LoVo (cell line): ENCODE measurements at regions not wholly inside any gene's neighbourhood (a gene's known extent, or its start where the extent isn't known, plus 50 kb on each side); places are given as distances from the start of the nearest gene placed in this dataset.

Source experiments
- DNase-seq: peaks from one replicate; pipeline ENCODE4 v3.0.0-alpha.2; 2016; ENCODE audit warnings: low spot score

DNA sequence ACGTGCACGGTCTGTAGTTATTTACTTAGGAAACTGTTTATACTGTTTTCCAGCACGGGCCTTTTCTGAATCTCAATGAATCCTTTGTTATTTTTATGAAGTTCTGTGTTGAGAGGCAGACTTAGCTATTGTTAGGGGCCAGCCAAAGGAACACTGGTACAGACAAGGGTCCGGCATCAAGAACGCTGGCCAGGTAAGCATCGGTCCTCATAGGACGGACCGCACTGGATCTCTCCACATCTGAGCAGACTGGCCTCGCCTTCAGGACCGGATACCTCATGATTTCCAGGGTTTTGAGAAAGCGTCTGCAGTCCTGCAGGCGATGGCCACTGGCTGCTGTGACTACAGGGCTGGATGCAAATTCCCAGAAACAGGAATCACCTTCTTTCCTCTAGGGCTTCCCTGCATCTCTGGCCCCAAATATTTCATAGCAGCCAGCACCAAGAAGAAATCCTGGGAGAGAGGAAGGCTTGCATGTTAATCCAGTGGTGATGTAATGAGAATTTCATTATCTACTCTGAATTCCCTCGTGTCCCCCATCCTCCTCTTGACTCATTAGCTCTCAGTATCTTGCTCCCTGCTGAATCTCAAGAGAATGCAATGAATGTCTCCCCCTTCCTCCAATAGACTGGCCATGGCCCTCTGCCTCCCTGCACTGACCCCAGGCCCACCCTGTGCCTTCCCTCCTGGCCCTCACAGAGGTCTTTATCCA lies 325.4 kb upstream of the NPVF start:
- no peak for DNase-seq

DNA sequence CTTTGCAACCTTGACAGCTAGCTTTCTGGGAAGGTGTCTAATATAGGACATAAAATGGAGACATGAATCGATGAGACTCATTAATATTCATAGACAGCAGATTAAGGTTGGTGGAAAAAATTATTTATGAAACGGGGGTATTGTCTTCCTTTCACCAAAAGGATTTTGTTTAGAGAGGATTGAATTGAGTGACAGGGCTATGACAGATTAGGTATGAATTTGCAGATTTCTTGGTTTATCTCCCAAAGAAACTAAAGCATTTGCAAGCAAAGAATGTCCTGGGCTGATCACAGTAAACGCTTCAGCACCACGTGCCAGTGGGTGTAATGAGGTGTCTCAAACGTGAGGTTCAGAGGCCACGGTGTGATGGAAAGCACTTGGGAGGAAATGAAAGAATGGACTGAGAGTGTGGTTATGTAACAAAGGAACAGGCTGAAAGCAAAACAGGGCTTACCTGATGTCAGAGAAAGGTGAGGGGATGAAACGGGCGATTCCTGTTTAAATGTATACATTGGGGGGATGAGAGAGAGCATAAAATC lies 329.2 kb upstream of the NPVF start:
- no peak for DNase-seq

DNA sequence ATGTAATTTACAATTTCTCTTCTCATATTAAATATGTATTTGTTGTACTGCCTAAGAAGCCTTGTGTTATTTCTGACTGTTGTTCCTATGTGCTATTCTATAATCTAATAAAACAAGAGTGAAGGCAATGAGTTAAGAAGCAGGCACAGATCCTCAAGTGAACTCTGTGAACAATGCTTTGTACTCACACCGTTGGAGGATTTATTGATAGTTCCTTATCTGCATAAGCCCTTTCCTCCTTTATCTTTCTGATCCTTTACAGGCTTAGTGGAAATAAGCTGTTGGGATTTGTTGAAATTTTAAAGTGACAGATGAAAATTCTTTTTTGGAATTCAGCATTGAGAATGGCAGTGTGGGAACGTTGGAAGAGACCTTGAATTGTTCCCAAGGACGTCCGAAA lies 329.6 kb upstream of the NPVF start:
- DNase-seq: no peak

DNA sequence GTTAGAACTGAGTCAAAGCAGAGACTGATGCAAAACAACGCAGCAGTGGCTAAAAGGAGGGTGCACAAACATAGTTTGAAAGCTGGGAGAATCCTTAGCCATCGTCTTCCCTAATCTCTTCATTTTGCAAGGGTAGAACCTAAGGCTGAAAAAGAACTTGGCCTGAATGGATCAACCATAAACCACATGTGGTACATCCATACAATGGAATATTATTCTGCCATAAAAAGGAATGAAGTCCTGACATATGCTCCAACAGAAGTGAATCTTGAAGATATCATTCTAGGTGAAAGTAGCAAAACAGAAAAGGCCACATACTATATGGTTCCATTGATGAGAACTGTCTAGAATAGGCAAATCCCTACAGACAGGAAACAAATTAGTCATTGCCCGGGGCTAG lies 330.3 kb upstream of the NPVF start:
- DNase-seq: no peak

DNA sequence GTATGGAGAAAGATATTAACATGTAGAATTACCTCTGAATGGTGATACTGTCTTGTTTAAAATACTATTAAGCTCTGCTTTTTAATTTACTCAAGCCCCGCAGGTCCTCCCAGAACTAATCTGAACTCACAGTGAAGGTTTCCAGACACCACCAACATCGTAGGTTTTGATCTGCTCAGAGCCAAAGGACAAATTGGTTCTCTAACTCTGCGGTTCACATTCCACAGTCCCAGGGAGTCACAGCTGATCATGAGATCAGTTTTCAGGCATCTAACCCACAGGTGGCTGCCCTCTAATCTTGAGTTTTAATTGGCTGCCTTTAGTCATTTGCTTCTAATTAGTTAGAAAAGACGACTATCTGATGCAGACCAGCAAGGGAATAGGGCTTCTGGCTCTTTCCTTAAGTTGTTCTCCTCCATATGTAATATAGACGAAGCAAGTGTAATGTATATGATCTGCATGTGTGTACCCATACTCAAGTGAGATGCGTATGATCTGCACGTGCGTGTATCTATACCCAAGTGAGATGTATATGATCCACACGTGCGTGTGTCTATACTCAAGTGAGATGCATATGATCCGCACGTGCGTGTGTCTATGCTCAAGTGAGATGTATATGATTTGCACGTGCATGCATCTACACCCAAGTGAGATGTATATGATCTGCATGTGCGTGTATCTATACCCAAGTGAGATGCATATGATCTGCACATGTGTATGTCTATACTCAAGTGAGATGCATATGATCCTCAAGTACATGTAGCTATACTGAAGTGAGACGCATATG lies 331.5 kb upstream of the NPVF start:
- DNase-seq: no peak

DNA sequence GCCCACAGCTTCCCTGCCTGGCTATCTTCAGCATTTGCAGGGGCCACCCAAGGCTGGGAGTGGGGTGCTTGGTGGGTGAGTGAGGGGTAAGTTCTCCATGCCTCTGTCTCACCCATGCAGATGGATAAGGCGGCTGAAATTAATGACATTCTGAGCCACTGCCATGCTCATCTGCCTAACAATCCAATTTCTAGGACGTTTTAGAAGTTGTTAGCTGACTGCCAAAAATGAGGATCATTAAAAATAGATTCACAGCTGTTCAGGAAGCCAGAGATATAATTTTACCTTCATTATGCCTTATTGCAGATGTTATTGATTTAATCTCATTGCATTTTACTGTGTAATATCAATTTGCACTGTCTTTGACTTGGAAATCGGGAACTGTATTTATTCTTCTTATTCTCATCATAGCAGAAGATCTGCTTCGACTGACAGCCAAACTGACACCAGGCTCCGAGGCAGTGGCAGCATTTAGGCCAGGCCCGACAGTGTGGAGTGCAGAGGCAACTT lies 334.4 kb upstream of the NPVF start:
- no peak for DNase-seq

DNA sequence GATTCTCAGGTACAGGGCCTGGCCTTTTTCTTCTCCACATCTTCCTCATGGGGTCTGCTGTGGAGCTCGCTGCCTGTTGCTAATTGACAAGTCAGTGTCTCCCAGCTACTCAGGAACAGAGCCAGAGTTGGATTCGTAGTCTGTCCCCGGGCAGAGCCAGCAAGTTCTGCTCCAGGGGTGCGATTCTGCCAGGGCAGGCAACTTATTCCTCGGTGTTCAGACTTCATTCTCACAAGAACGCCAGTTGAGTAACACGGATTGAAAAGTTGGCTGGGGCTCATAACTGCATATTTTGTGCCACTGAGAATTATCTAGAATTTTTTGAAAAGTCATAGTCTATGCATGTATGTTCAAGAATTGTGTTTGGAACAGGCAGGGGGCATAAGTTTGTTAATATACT lies 336.7 kb upstream of the NPVF start:
- no peak for DNase-seq

DNA sequence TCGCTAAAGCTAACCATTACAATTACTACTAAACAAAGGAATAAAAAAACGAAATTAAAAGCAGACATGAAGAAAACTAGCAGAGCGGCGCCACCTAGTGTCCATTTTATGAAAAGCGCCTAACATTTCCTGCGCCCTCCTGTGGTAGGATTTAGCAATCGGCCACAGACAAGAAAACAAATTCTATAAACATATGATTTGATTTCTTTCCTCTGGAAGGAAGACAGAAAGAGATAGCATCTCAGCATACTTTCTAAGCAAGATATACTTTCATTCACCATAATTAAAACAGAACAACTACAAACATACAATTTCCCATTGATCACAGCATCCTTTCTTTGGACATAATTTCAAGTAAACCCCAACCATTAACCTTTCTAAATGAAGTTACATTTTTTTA lies 337.7 kb upstream of the NPVF start:
- peak; percentile 79 for DNase-seq

DNA sequence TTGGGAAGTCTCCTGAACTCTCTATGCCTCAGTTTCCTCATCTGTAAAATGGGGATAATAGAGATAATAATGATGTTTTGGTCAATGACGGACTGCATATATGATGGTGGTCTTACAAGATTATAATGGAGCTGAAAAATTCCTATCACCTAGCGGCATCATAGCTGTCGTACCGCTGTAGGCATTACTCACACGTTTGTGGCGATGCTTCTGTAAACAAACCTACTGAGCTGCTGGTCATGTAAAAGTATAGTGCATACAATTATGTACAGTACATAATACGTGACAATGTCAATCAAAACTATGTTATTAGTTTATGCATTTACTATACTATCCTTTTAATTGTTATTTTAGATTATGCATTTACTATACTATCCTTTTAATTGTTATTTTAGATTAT lies 339.1 kb upstream of the NPVF start:
- no peak for DNase-seq

DNA sequence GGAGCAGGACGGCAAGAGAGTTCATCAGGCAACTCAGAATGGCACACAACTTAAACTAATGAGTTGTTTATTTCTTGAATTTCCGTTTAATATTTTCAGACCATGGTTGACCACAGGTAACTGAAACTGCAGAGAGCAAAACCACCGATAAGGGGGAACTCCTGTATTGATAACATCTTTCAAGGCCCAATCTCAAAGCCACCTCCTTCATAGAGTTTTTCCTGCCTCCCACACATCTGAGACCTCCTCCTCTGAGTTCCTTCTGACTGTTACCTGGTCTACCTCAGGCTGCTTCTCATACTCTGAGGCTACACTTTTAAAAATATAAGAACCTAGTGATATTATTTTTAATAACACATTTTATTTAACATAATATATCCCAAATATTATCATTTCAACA lies 341.5 kb upstream of the NPVF start:
- DNase-seq: no peak

DNA sequence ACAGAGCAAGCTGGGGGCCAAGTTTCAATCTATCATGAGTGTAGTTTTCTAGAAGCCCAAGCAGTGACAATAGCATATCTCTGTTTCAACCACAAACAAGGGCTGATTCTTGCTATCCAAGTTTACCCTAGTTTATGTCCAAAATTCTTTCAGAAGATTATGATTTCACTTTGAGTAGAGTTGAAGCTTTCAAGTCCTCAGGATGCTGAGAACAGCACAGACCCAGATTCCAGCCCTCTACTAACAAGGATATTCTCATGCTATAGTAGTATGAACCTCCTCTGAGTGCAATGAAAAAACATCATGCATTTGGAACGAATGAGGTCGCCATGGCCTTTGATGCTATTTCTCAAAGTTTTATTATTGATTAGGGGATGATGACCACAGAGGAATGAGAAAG lies 344.1 kb upstream of the NPVF start:
- DNase-seq: no peak

DNA sequence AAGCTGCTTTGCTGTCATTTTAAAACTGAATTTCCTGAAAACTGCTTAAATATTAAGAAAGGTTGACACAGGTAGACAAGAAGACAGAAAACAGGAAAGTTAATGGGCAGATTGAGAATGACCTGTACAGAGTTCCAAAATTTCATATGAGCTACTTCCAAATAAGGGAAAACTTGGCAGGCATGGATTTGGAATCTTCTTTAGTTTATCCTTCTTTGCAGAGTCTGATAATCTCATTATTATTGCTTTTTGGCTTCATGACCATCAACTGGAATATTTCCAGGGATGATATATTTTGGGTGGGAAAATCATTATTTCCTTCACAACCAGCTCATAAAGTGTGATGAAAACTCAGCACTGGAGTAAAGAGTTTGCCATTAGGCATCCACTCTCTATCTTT lies 346.5 kb upstream of the NPVF start:
- DNase-seq: no peak

DNA sequence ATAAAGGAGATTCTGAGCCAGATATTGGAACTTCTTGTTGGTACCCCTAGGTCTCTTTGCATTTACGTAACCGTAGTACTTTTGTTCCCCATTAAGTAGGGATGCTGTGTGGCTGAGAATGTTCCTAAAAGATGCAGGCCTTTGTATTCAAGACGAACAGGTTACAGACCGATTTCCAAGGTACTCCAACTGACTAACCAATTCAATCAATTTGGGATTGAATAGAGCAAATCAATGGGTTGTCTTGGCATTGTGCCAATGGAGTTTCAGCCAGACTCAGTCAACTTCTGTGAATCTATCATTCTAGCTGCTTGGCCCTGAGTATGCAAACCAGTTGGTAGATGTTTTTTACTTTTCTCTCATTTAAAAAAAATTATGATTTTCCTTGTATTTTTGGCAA lies 347.3 kb upstream of the NPVF start:
- no peak for DNase-seq

DNA sequence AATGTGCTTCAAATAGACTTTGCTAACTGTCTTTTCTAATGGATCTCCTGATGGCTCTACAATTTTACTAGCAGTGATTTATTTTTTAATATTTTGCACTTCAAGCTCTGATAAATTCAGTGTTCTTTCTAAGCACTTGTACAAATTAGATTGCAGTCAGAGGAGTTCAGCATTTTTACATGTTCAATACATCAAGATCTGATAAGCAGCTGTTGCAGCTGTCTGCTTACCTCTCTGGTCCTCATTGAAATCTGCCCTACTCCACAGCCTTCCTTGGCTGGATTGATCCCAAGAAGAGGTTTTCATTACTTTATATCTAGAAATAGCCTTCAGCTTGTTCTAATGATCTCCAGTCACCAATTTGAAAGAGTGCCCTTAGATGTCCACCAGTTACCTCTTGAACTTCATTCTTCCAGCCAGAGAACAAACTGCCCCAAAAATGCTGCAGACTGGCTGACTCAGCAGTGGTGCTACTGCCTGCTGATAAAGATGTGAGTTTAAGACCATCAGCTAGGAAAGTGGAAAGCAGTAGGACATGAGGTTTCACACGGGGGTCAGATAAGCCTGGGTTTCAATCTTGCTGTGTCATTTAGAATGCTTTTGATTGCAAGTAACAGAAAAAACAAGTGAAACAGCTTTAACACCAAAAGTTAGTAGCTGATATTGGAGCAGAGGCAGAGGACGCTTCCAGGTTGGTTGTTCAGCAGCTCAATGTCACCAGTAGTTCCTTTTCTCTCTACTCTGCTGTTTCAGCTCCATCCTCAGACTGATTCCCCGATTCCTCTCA lies 350.9 kb upstream of the NPVF start:
- DNase-seq: no peak

DNA sequence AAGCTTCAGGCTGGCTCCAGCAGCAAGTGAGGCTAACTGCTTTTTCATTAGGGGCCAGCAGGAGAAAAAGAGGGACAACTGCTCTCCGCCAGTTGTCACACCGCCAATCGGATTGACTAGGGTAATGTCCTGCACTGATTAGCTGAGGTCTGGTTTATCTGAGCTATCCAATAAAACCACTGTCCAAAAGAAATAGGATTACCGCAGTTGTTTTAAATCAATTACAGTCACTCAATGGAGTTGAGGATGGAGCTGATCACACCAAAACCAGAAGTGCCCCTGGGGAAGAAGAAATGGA lies 351.4 kb upstream of the NPVF start:
- DNase-seq: no peak

DNA sequence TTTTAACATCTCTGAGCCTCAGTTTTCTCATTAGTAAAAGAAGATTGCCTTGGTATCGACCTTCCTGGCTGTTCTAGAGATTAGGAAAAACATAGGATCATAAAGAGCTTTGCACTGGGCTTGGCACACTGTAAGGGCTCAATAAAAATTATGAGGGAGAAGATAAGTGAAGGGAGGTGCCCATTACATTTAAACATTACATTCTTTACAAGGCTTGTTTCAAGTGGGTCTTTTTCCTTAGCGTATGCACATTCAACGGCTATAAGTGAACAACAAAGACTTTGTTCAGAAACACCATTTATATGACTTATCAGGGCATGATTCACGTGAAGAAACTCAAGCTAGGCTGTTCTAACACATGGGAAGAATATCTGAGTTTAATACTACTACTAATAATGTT lies 351.9 kb upstream of the NPVF start:
- DNase-seq: peak; percentile 32

DNA sequence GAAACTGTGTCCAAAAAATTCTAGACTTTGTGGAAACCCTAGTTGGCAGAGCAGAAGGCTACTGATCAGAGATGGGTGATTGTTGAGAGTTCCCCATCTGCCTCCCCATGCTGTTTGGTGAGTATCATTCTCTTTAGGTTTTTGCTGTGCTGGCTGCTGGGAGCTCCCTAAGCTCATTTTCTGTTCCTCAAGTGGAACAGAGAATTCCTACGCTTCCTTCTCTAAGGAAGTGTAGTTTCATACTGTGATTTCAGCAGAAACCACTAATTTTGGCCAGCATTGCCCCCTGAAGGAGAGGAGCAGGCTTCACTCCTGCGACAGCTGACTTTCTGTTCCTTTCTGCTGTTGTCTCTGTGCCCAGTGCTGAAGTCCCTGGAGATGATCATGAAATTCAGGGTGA lies 355.3 kb upstream of the NPVF start:
- no peak for DNase-seq

DNA sequence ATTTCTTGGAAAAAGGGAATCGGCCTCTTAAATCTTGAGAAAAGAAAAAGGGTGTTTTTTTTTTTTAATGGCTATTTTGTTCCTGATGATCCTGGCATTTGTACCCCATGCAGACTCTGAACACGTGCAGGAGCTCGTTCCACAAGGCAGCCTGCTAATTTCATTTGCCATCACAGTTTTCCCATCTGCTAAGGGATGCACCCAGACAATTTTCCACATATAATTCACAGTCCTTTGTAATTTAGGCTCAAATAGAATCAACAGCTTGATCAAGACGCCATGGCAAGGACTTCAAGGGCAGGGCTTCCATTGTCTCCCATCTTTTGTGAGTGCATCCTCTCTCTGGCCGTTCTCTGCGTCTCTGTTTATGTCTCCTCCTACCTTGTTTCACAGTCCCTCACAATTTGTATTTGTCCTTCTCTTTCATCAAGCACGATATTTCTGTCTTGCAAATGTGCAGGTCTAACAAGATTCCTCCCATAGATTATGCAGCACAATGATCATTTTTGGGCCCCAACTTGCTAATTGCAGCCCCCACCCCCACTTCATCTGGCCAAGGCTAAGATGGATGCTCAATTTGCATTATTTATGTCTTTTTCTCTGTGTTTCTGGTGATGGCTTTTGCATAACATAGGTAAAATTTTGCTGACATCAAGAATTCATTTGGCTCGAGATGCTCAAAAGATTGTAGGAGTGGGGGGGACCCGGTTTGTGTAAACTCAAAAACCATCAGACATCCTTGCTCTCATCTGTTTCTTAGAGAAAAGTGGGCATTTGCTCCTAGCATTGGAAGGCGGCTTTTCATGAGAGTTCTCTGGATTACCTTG lies 356.0 kb upstream of the NPVF start:
- no peak for DNase-seq

DNA sequence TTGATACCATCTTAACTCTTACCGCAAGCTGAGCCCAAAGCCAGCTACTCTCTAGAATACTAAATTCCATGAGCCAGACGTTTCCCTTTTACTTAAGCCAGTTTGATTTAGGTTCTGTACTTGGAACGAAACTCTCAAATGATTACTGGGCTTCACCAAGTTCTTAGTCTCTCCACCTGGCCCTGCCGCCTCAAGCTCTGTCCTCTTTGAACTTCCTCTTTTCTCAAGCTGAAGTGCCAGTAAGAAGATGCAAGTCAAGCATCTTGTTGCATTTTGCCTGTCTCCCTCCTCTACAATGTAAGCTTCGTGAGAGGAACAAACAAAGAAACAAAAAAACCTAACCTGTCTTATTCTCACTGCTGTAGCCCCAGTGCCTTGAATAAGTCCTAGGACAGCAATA lies 358.2 kb upstream of the NPVF start:
- DNase-seq: no peak

DNA sequence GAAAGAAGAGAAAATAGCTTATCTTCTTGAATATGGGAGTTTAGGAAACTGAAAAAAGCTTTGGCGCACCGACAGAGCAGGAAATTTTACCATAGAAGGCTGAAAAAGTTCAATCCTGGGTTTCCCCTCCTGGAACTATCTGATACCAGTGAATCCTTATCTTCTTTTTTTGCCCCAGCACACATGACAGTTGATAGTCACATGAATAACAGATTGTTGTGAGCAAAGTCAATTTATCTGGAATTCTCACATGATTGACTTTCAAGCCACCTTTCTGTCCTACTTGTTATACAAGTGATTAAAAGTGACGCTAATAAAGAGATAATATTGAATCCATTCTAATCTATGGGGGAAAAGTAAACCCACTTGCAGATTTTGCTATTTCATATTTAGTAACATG lies 365.8 kb upstream of the NPVF start:
- no peak for DNase-seq

DNA sequence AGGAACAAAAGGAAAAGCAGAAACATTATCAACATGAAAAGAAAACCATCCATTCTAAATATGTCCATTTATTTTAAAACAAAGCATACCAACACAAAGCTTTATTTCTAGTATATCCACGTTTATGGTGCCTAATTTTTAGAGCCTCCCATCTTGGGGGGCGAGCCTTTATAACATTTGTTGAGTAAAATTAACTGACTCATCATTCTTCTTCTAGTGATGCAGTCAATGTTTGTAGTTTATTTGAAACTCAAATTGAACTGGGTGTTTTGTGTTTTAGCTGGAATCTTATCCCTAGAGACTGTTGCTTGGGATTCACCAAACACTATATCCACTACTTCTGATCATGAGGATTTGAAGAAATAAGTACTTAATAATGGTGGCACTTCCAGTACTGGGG lies 366.4 kb upstream of the NPVF start:
- no peak for DNase-seq

DNA sequence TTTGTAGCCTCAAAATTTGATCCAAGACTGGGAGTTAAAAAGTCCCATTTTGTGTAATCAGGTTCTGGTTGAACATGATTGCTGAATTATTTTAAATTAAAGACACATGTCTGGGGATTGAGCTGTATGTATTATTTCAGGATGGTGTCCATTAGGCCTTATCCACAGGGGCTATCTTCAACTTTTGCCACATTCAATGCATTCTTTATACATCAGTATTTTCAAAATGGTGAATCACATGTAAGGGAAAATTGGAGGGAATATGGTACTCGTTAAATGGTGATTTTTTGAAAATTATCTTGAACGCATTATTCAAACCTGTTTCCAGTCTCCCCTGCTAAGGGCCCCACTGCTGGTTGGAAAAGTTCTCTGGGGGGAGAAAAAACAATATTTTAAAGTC lies 367.7 kb upstream of the NPVF start:
- DNase-seq: no peak
